B cell (primary cell): ENCODE measurements at regions not wholly inside any gene's neighbourhood (a gene's known extent, or its start where the extent isn't known, plus 50 kb on each side); places are given as distances from the start of the nearest gene placed in this dataset.

Source experiments
- EZH2 ChIP-seq: IDR thresholded peaks from 2 replicates; pipeline ENCODE4 v1.6.1; 2012; ENCODE audit warnings: borderline replicate concordance, low read depth, mild to moderate bottlenecking, moderate library complexity, low read length; ENCODE audit not compliant: insufficient read depth, poor library complexity, severe bottlenecking
- TF ChIP-seq, protein P1 (sequence below): fragments of 200-600 bp; IDR thresholded peaks from one replicate; pipeline ENCODE4 v1.8.0; 2022; ENCODE audit warnings: antibody characterized with exemption, mild to moderate bottlenecking

DNA sequence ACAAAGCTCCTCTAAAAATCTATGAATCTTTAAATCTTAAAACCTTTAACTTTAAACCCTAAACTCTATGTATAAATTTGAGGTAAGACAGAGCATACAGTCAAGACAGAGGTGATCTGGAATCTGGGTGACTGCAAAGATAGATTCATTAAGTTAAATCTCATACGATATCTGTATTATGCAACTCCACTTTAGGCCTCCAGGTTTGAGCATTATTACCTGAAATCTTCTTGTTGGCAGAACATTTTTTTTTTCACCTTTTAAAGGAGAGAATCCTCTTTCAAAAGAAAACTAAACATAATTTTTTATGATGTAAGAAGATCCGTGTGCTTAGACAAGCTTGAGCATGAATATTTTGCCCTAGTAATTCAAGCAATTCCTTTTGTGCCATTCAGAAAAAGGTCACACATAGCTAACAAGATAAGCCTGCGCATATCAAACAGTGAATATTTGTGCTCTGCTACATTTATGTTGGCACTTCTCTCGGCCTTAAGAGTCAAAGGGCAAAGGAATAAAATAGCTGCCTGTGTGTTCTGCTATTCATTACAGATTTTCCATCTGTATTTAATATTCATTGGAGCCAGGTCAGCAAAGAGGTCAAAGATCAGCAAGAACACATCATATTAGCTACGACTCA lies 163.3 kb downstream of the TMTC3 start:
- TF ChIP-seq, protein P1, sequence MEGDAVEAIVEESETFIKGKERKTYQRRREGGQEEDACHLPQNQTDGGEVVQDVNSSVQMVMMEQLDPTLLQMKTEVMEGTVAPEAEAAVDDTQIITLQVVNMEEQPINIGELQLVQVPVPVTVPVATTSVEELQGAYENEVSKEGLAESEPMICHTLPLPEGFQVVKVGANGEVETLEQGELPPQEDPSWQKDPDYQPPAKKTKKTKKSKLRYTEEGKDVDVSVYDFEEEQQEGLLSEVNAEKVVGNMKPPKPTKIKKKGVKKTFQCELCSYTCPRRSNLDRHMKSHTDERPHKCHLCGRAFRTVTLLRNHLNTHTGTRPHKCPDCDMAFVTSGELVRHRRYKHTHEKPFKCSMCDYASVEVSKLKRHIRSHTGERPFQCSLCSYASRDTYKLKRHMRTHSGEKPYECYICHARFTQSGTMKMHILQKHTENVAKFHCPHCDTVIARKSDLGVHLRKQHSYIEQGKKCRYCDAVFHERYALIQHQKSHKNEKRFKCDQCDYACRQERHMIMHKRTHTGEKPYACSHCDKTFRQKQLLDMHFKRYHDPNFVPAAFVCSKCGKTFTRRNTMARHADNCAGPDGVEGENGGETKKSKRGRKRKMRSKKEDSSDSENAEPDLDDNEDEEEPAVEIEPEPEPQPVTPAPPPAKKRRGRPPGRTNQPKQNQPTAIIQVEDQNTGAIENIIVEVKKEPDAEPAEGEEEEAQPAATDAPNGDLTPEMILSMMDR: no peak
- TF ChIP-seq EZH2: no peak
